Erythroblast (primary cell): ENCODE measurements at regions not wholly inside any gene's neighbourhood (a gene's known extent, or its start where the extent isn't known, plus 50 kb on each side); places are given as distances from the start of the nearest gene placed in this dataset.
"Not testable (repeated sequence)": the region's sequence is repeated elsewhere in the genome, so short reads cannot be mapped to it uniquely, and the experiment has no call there.

Experiments used
- GATA1 ChIP-seq: IDR thresholded peaks from 2 replicates; pipeline ENCODE4 v1.6.1; 2011; ENCODE audit warnings: low read depth, mild to moderate bottlenecking, control low read depth, low read length, moderate library complexity
- POLR2A ChIP-seq: IDR thresholded peaks from 2 replicates; pipeline ENCODE4 v1.6.1; 2011; ENCODE audit warnings: mild to moderate bottlenecking, low read length

- not testable (repeated sequence) for TF ChIP-seq POLR2A, GATA1
Observed at GRCh38 chr9:62822185-62822584, 1632.3 kb downstream of the SPATA31A7 start.
